ENCODE measurements at regions not wholly inside any gene's neighbourhood (a gene's known extent, or its start where the extent isn't known, plus 50 kb on each side); places are given as distances from the start of the nearest gene placed in this dataset.

GRCh38 chr2:198268519-198268918, 464.1 kb downstream of the PLCL1 start:
- Histone ChIP-seq H3K27ac (ENCODE audit: extremely low read depth, low read depth, low read length) (no peak overlapping the region), H3K79me2 (ENCODE audit: control insufficient read depth, insufficient read depth, low read length) (no peaks in the 10 kb centered on the region), H4K20me1 (replicated peaks; ENCODE audit: control insufficient read depth, insufficient read depth, low read length) (no peaks in the 10 kb centered on the region), H3K9me3 (replicated peaks; ENCODE audit: control insufficient read depth, insufficient read depth, low read depth, low read length) (no peaks in the 10 kb centered on the region), H3K9ac (ENCODE audit: insufficient read depth in 1 of 2, low read depth in 2 of 2, low read length in 2 of 2) (no peak overlapping the region), H3K4me3 (no peak overlapping the region), H3K27me3 (ENCODE audit: control insufficient read depth in 2 of 2, insufficient read depth in 2 of 2, low read length in 2 of 2) (0 out of 5 replicates have a peak, but pooled peaks cover 3 to 4% of the 10 kb centered on the region in 2 experiments), H3K9me1 (ENCODE audit: control insufficient read depth, insufficient read depth, low read length) (no peaks in the 10 kb centered on the region), H3K4me1 (replicated peaks in 1 of 2; ENCODE audit: control insufficient read depth in 2 of 2, insufficient read depth in 2 of 2, low read length in 2 of 2) (no peaks in the 10 kb centered on the region), H2AFZ (ENCODE audit: low read depth, low read length) (no peak overlapping the region), H3K4me2 (ENCODE audit: insufficient read depth, low read length) (no peak overlapping the region), H3K36me3 (ENCODE audit: control insufficient read depth, insufficient read depth, low read length) (no peaks in the 10 kb centered on the region)
- ChIA-PET CTCF (ENCODE audit: low intra/inter-chr PET ratio) (no interaction called here), POLR2A (interaction anchor here (0.7 kb wide), 1 partner anchor 28 kb away, joined by 3 read pairs; no protein-coding TSS in a partner anchor)
- ATAC-seq, result no peak
- FAIRE-seq, result no peak
- intact Hi-C loops (cut with micrococcal nuclease) (no loop called here), in situ Hi-C loops (cut with MboI) (no loop called here)
- 0% methylated on average over 1 of the region's 1 CpG for WGBS (ENCODE audit: insufficient coverage, low coverage, missing lambda C conversion rate)
- DNase-seq (ENCODE audit: extremely low read depth in 1 of 4, low spot score in 3 of 4), result no peak
- no TSS peak for BruUV-seq (replicated peaks)
- TF ChIP-seq ZC3H4 (CRISPR knock-in tag; IDR thresholded peaks at IDR 0.05; ENCODE audit: borderline replicate concordance) (no peak), CHD1 (IDR thresholded peaks at IDR 0.05; ENCODE audit: low read length) (no peak), THRAP3 (IDR thresholded peaks at IDR 0.05; ENCODE audit: borderline replicate concordance) (no peak), ZNF232 (CRISPR knock-in tag; IDR thresholded peaks at IDR 0.05) (no peak), ZNF445 (CRISPR knock-in tag; IDR thresholded peaks at IDR 0.05; ENCODE audit: low read depth) (no peak)

- Histone ChIP-seq H3K9me1 (ENCODE audit: control insufficient read depth, insufficient read depth, low read length) (no peaks in the 10 kb centered on the region), H3K79me2 (ENCODE audit: control insufficient read depth, insufficient read depth, low read length) (no peaks in the 10 kb centered on the region), H3K9ac (ENCODE audit: insufficient read depth in 1 of 2, low read depth in 2 of 2, low read length in 2 of 2) (no peak overlapping the region), H3K4me1 (replicated peaks in 1 of 2; ENCODE audit: control insufficient read depth in 2 of 2, insufficient read depth in 2 of 2, low read length in 2 of 2) (no peaks in the 10 kb centered on the region), H3K36me3 (ENCODE audit: control insufficient read depth, insufficient read depth, low read length) (no peaks in the 10 kb centered on the region), H2AFZ (ENCODE audit: low read depth, low read length) (no peak overlapping the region), H3K9me3 (replicated peaks; ENCODE audit: control insufficient read depth, insufficient read depth, low read depth, low read length) (no peaks in the 10 kb centered on the region), H3K4me2 (ENCODE audit: insufficient read depth, low read length) (no peak overlapping the region), H4K20me1 (replicated peaks; ENCODE audit: control insufficient read depth, insufficient read depth, low read length) (no peaks in the 10 kb centered on the region), H3K27me3 (ENCODE audit: control insufficient read depth in 2 of 2, insufficient read depth in 2 of 2, low read length in 2 of 2) (peaks cover 0 to 10% of the 10 kb centered on the region in 2 experiments; a peak in 2 of 5 replicates), H3K4me3 (no peak overlapping the region), H3K27ac (ENCODE audit: extremely low read depth, low read depth, low read length) (no peak overlapping the region)
- WGBS (ENCODE audit: insufficient coverage, low coverage, missing lambda C conversion rate), result 0% methylated on average over 3 of the region's 3 CpGs
- intact Hi-C loops (cut with micrococcal nuclease) (no loop called here), in situ Hi-C loops (cut with MboI) (no loop called here)
- no TSS peak for BruUV-seq (replicated peaks)
- no peak for DNase-seq (ENCODE audit: extremely low read depth in 1 of 4, low spot score in 3 of 4)
- ChIA-PET CTCF (ENCODE audit: low intra/inter-chr PET ratio) (no interaction called here), POLR2A (no interaction called here)
- ATAC-seq, result no peak
- FAIRE-seq, result no peak
- no peak for TF ChIP-seq ZNF609 (CRISPR knock-in tag; IDR thresholded peaks at IDR 0.05; ENCODE audit: borderline replicate concordance)
- no peak for TF ChIP-seq RNF219 (CRISPR knock-in tag; IDR thresholded peaks at IDR 0.05)
- no peak for TF ChIP-seq NR2F6 (CRISPR knock-in tag; IDR thresholded peaks at IDR 0.05)
Measured at GRCh38 chr2:198259496-198259895, 455.1 kb downstream of the PLCL1 start.
